HG03175 (cell line): ENCODE measurements at regions not wholly inside any gene's neighbourhood (a gene's known extent, or its start where the extent isn't known, plus 50 kb on each side); places are given as distances from the start of the nearest gene placed in this dataset.
A peak's percentile ranks its signal among the peaks of the same experiment; 100 is the strongest.

Experiments used
- ATAC-seq: cut with Tn5 transposase; IDR thresholded peaks from one replicate; pipeline ENCODE4 v1.9.1; 2021; ENCODE audit warnings: mild to moderate bottlenecking, moderate library complexity; ENCODE audit not compliant: unreplicated experiment

DNA sequence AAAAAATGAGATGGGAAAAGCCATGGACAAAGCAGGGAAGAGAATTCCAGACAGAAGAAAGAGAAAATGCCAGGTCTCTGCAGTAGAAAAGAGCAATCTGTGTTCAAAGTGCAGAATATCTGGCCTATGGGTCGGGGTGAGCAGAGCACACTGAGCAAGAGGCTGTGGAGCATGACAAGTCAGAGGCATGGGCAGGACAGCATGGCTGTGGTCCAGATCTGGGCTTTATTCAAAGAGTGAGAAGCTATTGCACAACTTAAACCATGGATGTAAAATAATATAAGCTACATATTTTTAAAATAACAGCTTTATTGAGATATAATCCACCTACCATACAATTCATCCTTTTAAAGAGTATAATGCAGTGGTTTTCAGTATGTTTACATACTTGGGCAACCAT lies 133.1 kb upstream of the SPDL1 start:
- no peak for ATAC-seq

GRCh38 chr5:169448826-169449225 lies 134.7 kb upstream of the SPDL1 start:
- no peak for ATAC-seq

- ATAC-seq, result no peak
Observed at GRCh38 chr5:169445191-169445590, 138.4 kb upstream of the SPDL1 start.

DNA sequence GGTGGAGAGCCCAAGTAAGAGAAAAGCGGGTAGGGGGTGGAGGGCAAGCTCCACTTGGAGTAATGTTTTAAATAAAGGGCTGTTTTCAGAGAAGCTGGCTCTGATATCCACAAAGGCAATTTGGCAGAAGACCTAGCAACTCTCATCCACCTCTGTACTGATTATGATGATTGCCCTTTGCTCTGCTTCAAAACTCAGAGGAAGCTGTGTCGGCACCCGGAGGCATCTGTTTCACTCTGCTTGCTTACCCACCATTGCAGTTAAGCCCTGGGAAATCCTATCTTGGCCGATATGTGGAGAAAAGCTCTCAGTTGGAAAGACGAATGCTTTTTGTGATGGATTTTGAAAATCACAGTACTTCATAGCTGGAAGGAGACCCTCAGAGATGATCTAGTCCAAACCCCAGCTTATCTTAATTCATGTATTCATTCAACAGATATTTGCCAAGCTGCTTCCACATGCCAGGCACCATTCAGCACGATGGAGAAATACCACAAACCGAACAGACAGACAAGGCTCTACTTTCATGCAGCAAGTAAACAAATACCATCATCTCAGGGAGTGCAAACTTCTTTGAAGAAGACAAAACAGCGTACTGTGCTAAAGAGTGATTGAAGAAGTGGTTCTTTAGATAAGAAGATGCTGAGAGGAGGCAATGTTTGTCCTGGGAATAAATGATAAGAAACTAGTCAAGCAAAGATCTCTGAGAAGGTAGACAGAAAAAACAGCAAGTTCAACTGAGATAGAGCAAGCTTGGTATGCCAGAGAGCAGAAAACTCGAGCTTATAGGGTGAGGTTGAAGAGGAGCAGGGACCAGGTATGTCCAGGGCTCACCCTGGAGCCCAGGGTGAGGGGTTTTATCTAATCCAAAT lies 140.4 kb upstream of the SPDL1 start:
- ATAC-seq, result no peak

GRCh38 chr5:169442403-169442874 lies 141.1 kb upstream of the SPDL1 start:
- no peak for ATAC-seq

- no peak for ATAC-seq
Observed at GRCh38 chr5:169440107-169440705, 139.3 kb upstream of the SLIT3 start.

DNA sequence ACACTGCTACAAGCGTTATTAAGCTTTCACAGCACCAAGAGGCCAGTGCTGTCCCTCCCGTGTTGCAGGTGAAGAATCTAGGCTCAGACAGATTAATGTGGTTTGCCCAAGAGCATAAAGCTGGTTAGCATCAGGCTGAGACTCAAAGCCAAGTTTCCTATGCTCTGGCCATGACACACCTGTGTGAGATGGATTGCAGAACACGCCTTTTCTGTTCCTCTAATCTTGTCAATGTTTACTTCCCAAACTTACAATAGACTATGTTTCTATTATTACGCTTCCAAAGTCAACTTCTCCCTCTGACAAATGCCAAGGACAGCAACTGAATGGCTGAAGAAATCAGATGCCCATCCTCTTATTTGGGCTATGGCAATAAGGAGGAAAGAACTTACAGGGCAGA lies 138.4 kb upstream of the SLIT3 start:
- ATAC-seq, result no peak

DNA sequence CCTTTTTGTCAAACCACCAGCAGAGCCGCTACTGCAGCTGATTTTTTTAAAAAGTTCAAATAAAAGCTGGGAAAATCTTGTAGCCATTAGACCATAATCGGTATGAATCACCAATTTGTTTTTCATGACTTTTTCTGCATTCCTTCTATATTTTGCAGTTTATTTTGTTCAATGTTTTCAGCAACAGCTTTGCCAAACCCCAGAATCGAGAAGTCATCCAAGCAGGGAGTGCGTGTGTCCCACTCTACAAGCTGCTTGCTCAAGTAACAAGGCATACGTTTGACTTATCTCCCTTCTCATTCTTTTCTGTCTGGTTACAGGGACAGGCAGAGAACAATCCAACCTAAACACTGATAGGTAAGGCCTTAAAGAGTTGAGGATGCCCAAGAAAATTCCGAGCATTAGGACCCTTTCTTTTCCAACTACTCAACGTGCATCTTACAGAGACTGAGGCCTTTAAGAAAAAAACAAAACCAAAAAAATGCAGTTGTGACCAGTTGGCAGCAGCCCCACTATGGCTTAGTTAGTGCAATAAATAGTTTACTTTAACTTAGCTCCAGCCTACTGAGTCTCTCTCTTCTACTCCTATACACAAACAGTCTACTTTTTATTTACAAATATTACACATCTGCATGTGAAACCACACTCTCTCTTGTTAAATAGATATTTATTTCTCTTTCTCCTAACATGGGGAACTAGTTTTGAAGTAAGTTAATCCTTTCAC lies 134.7 kb upstream of the SLIT3 start:
- no peak for ATAC-seq

- no peak for ATAC-seq
Observed at GRCh38 chr5:169433221-169433651, 132.3 kb upstream of the SLIT3 start.

GRCh38 chr5:169431386-169431785 lies 130.4 kb upstream of the SLIT3 start:
- ATAC-seq, result no peak

GRCh38 chr5:169430671-169431070 lies 129.7 kb upstream of the SLIT3 start:
- no peak for ATAC-seq

- no peak for ATAC-seq
Observed at GRCh38 chr5:169429044-169429443, 128.1 kb upstream of the SLIT3 start.

GRCh38 chr5:169426784-169427183 lies 125.8 kb upstream of the SLIT3 start:
- ATAC-seq, result no peak

GRCh38 chr5:169424670-169425378 lies 123.9 kb upstream of the SLIT3 start:
- ATAC-seq, result no peak

DNA sequence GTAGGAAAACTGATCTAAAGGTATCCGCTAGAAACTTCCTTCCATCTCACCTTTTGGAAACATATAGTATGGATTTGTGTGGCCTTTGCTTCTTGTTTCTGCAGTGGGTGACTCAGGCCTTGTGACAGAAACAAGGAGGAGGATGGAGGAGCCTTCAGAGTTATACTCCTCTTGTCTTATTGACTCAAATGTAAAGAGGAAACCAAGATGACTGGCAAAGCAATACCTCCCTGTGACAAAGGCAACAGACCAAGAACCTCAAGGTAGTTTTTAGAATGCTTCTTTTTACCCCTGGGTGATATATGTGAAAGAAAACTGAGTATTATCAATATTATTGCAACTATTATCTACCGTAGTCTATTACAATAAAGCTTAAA lies 123.3 kb upstream of the SLIT3 start:
- ATAC-seq, result no peak

- no peak for ATAC-seq
Observed at GRCh38 chr5:169423580-169424278, 122.8 kb upstream of the SLIT3 start.

DNA sequence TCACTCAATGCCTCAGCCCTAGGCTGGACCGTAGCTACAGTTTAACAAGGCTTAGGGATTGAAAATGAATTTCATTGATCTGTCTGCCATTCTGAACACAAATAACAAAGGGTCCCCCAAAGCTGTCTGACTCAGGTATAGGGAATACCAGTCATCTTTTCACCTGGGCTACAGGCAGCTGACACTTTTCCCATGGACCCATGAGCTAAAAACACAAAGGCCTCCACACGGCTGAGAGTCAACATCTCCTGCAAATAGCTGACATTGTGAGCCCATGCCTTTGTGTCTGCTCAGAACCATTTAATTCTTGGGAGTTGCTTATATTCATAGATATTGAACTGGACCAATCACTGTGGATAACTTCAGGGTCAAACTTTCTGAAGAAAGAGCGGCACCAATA lies 121.1 kb upstream of the SLIT3 start:
- ATAC-seq, result no peak

- no peak for ATAC-seq
Observed at GRCh38 chr5:169421677-169422076, 120.7 kb upstream of the SLIT3 start.

DNA sequence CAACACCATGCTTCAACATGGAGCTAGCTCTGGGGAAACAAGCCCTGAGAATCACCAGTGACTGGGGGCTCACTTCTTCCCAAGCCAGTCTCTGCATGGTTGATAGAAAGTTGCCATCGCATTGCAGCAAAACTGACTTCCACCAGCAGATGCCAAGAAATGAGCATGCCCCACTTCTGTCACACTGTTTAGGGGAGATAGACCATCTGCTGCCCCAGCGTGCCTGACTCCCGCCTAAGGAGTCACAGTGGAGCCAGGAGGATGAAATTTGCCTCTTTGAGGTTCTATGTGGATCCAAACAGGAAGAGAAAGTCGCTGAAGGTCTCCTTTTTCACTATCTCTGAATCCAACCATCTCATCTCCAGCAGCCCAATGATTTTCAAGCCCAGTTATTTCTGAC lies 116.7 kb upstream of the SLIT3 start:
- no peak for ATAC-seq

GRCh38 chr5:169416583-169417196 lies 115.8 kb upstream of the SLIT3 start:
- ATAC-seq, result peak; percentile 92
